ENCODE measurements at regions not wholly inside any gene's neighbourhood (a gene's known extent, or its start where the extent isn't known, plus 50 kb on each side); places are given as distances from the start of the nearest gene placed in this dataset.

- no TSS peak for BruUV-seq (replicated peaks)
- no peaks in the 10 kb centered on the region for H3K27me3 ChIP-seq (replicated peaks; ENCODE audit: control insufficient read depth, insufficient read depth, low read length)
- no peak overlapping the region for H3K4me3 ChIP-seq (ENCODE audit: low read depth, low read length)
- no peaks in the 10 kb centered on the region for H3K36me3 ChIP-seq (ENCODE audit: control insufficient read depth, insufficient read depth, low read length)
- no peak overlapping the region for H3K27ac Mint-ChIP-seq (ENCODE audit: unreplicated experiment)
- H3K36me3 Mint-ChIP-seq (ENCODE audit: insufficient read depth, unreplicated experiment), result no peaks in the 10 kb centered on the region
- no peaks in the 10 kb centered on the region for H3K9me3 Mint-ChIP-seq (ENCODE audit: unreplicated experiment)
- no peak for DNase-seq
- ChIA-PET POLR2A (no interaction called here), CTCF (no interaction called here)
- H3K4me1 ChIP-seq, result peaks cover 12% of the 10 kb centered on the region
- intact Hi-C loops (cut with micrococcal nuclease; ENCODE audit: unreplicated experiment), result no loop called here
- no peak overlapping the region for H3K4me3 Mint-ChIP-seq (ENCODE audit: unreplicated experiment)
- H3K4me1 Mint-ChIP-seq (ENCODE audit: low read depth, unreplicated experiment), result peaks cover 20% of the 10 kb centered on the region
- H3K27me3 Mint-ChIP-seq (ENCODE audit: insufficient read depth, unreplicated experiment), result no peaks in the 10 kb centered on the region
- TF ChIP-seq CTCF (IDR thresholded peaks at IDR 0.05; ENCODE audit: insufficient read depth in 1 of 2, low read depth in 1 of 2, low read length in 1 of 2, severe bottlenecking in 1 of 2, unreplicated experiment in 1 of 2), result no peak
- H3K9me3 ChIP-seq, result no peaks in the 10 kb centered on the region
These were observed 51.4 kb upstream of the CISTR start for GRCh38 chr12:53803194-53803593.

GRCh38 chr12:53803703-53804102 is 51.9 kb upstream of the CISTR start:
- Histone ChIP-seq H3K36me3 (ENCODE audit: control insufficient read depth, insufficient read depth, low read length) (no peaks in the 10 kb centered on the region), H3K27me3 (replicated peaks; ENCODE audit: control insufficient read depth, insufficient read depth, low read length) (no peaks in the 10 kb centered on the region), H3K4me1 (peaks cover 12% of the 10 kb centered on the region), H3K9me3 (no peaks in the 10 kb centered on the region), H3K4me3 (ENCODE audit: low read depth, low read length) (no peak overlapping the region)
- Mint-ChIP-seq H3K27ac (ENCODE audit: unreplicated experiment) (no peak overlapping the region), H3K27me3 (ENCODE audit: insufficient read depth, unreplicated experiment) (no peaks in the 10 kb centered on the region), H3K4me1 (ENCODE audit: low read depth, unreplicated experiment) (peaks cover 20% of the 10 kb centered on the region), H3K9me3 (ENCODE audit: unreplicated experiment) (no peaks in the 10 kb centered on the region), H3K36me3 (ENCODE audit: insufficient read depth, unreplicated experiment) (no peaks in the 10 kb centered on the region), H3K4me3 (ENCODE audit: unreplicated experiment) (no peak overlapping the region)
- POLR2A ChIA-PET, result no interaction called here
- no TSS peak for BruUV-seq (replicated peaks)
- intact Hi-C loops (cut with micrococcal nuclease; ENCODE audit: unreplicated experiment), result no loop called here
- no peak for TF ChIP-seq CTCF (IDR thresholded peaks at IDR 0.05; ENCODE audit: insufficient read depth in 1 of 2, low read depth in 1 of 2, low read length in 1 of 2, severe bottlenecking in 1 of 2, unreplicated experiment in 1 of 2)
- CTCF ChIA-PET, result interaction anchor here (0.7 kb wide), 1 partner anchor 521 kb away, joined by 3 read pairs; the partner anchor contains the start of gene COPZ1
- no peak for DNase-seq

GRCh38 chr12:53804429-53804828 is 52.6 kb upstream of the CISTR start:
- Histone ChIP-seq H3K4me1 (peaks cover 12% of the 10 kb centered on the region), H3K36me3 (ENCODE audit: control insufficient read depth, insufficient read depth, low read length) (no peaks in the 10 kb centered on the region), H3K4me3 (ENCODE audit: low read depth, low read length) (no peak overlapping the region), H3K27me3 (replicated peaks; ENCODE audit: control insufficient read depth, insufficient read depth, low read length) (no peaks in the 10 kb centered on the region), H3K9me3 (no peaks in the 10 kb centered on the region)
- no peak for TF ChIP-seq CTCF (IDR thresholded peaks at IDR 0.05; ENCODE audit: insufficient read depth in 1 of 2, low read depth in 1 of 2, low read length in 1 of 2, severe bottlenecking in 1 of 2, unreplicated experiment in 1 of 2)
- peak; percentile 37 to 51 for DNase-seq
- Mint-ChIP-seq H3K4me3 (ENCODE audit: unreplicated experiment) (no peak overlapping the region), H3K27ac (ENCODE audit: unreplicated experiment) (peak overlapping the region; percentile 11), H3K27me3 (ENCODE audit: insufficient read depth, unreplicated experiment) (no peaks in the 10 kb centered on the region), H3K9me3 (ENCODE audit: unreplicated experiment) (no peaks in the 10 kb centered on the region), H3K36me3 (ENCODE audit: insufficient read depth, unreplicated experiment) (no peaks in the 10 kb centered on the region), H3K4me1 (ENCODE audit: low read depth, unreplicated experiment) (peaks cover 20% of the 10 kb centered on the region)
- POLR2A ChIA-PET, result no interaction called here
- CTCF ChIA-PET, result interaction anchor here (0.9 kb wide), 1 partner anchor 163 kb away, joined by 3 read pairs; no protein-coding TSS in a partner anchor
- no TSS peak for BruUV-seq (replicated peaks)
- intact Hi-C loops (cut with micrococcal nuclease; ENCODE audit: unreplicated experiment), result no loop called here
